HG02943 (cell line): ENCODE measurements at regions not wholly inside any gene's neighbourhood (a gene's known extent, or its start where the extent isn't known, plus 50 kb on each side); places are given as distances from the start of the nearest gene placed in this dataset.

Experiments used
- ATAC-seq: cut with Tn5 transposase; IDR thresholded peaks from one replicate; pipeline ENCODE4 v1.9.1; 2021; ENCODE audit warnings: mild to moderate bottlenecking, low read depth, moderate library complexity; ENCODE audit not compliant: unreplicated experiment

DNA sequence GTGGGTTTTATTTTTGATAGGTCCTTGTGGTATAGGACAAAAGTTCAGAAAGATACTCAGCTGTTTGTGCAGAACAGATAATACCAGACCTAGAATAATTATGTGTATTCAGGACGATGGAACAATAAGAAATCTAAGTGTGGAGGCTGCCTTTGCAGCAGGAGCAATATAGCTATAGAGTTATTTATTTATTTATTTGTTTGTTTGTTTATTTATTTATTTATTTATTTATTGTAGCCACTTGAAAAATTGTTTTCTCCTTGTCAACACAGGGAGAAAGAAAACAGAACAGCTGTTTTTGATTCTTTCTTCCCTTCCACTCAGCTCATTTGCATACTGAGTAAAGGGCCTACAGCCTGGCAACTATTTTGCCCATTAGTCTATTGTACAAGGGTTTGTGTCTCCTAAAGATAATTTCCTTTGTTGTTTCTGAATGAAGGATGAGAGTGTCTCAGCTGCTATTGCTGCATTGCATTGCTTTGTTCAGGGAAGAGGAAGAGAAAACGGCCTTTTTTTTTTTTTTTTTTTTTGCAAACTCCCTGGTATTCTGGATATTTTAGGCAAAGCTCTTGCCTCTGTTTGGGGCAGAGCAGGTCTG, 56.0 kb upstream of the ESX1 start:
- ATAC-seq, result no peak

DNA sequence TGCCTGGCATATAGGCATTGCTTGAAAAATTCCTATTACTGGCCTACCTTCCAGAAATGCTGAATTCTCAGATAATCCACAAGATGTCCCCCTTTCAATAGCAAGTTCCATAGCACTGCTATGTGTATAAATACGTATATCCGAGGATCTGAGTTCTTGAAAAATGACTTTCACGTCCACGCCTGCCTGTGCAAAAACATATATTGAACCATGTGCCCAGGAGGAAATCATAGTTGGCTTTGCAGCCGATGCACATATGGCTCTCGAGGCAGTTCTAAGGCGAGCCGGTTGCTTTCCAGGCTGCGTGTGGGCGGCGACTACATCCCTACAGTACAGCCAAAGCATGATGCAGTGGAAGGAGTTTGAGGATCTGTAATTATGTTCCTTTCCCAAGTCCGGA, 55.4 kb upstream of the ESX1 start:
- no peak for ATAC-seq

DNA sequence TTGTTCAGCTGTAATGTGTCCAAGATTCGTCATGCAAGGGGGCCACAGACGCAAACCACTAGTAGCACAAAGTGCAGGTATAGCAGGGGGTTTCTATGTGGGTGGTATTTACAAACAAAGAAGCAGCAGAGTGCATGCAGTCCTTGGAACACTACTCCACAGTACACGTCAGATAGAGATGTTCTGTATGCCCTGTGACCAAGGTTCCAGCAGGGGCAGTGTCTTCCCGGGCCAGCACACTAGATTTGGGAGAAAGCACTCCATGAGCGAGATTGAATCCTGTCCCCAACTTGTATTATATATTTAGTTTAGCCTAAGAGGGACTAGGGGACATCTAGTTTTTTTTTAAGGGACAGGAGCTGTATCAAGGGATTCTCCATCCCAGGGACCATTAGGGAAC, 54.4 kb upstream of the ESX1 start:
- ATAC-seq, result no peak

DNA sequence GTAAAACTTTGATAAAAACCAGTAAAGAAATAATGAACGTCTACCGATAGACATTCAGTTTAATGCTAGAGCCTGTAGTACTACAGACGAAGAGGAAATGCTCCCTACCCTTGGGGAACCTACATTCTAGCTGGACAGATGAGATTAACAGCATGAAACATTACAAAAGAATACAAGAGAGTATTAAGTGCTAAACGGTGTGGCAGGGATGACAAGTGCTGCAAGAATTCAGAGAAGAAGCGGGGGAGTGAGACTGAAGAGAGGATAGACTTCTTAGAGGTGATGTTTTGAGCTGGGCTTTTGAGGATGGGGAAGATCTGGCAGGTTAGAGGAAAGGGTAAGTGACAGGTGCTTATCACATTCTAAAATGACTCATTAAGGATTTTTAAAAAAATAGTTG, 52.6 kb upstream of the ESX1 start:
- no peak for ATAC-seq

DNA sequence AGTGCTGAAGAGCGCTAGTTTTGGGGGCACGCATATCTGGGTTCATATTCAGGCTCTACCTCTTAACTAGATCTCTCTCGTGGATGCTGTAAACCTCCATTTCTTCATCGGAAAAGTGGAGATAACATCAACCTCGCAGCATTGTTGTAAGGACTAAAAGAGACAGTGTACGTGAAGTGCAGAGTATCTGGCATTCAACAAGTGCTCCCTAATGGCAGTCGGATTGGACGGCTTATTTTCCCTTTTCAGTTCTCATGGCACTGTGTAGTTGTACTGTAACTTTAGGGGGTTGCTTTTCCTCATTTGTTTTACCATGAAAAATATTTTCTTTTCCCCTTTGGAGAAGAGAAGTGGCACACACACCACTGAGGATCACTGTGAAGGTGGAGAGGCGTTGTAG, 51.4 kb upstream of the ESX1 start:
- no peak for ATAC-seq
